RWPE2 (cell line): ENCODE measurements at regions not wholly inside any gene's neighbourhood (a gene's known extent, or its start where the extent isn't known, plus 50 kb on each side); places are given as distances from the start of the nearest gene placed in this dataset.

ENCODE experiments used
- ATAC-seq: fragments of 200-7000 bp; cut with Tn5 transposase; 3 replicates; pipeline ENCODE4 v1.9.1; 2021; ENCODE audit warnings: low read depth
- DNase-seq: peaks from one replicate; pipeline ENCODE4 v3.0.0-alpha.2; 2020; ENCODE audit warnings: low spot score
- H3K27ac ChIP-seq: fragments of 450-650 bp; 2 replicates; pipeline ENCODE4 v1.5.1; 2017; ENCODE audit warnings: mild to moderate bottlenecking; ENCODE audit not compliant: poor library complexity, severe bottlenecking
- H3K27me3 ChIP-seq: fragments of 250-450 bp; sonication (Bioruptor Pico); 2 replicates; pipeline ENCODE4 v1.5.1; 2021; ENCODE audit warnings: mild to moderate bottlenecking, moderate library complexity; ENCODE audit not compliant: insufficient read depth, poor library complexity, severe bottlenecking
- H3K36me3 ChIP-seq: fragments of 250-450 bp; sonication (Bioruptor Pico); 2 replicates; pipeline ENCODE4 v1.5.1; 2020; ENCODE audit warnings: low read depth, mild to moderate bottlenecking, moderate library complexity
- H3K4me1 ChIP-seq: fragments of 250-450 bp; sonication (Bioruptor Pico); 2 replicates; pipeline ENCODE4 v1.5.1; 2021; ENCODE audit warnings: mild to moderate bottlenecking, moderate library complexity; ENCODE audit not compliant: insufficient read depth, poor library complexity, severe bottlenecking
- H3K4me3 ChIP-seq: fragments of 250-450 bp; sonication (Bioruptor Pico); 2 replicates; pipeline ENCODE4 v1.5.1; 2021; ENCODE audit warnings: mild to moderate bottlenecking, moderate library complexity; ENCODE audit not compliant: severe bottlenecking
- H3K9me3 ChIP-seq: fragments of 250-450 bp; sonication (Bioruptor Pico); 2 replicates; pipeline ENCODE4 v1.5.1; 2021; ENCODE audit warnings: mild to moderate bottlenecking, moderate library complexity; ENCODE audit not compliant: severe bottlenecking
- TF ChIP-seq, protein P1 (sequence below): fragments of 450-650 bp; IDR thresholded peaks from one replicate; pipeline ENCODE4 v1.5.1; 2017; ENCODE audit warnings: mild to moderate bottlenecking, moderate library complexity; ENCODE audit not compliant: poor library complexity, severe bottlenecking

GRCh38 chr1:29417147-29417858 is 181.0 kb downstream of the PTPRU start:
- Histone ChIP-seq H3K27ac (no peak overlapping the region), H3K9me3 (no peaks in the 10 kb centered on the region), H3K4me3 (no peak overlapping the region), H3K4me1 (no peaks in the 10 kb centered on the region), H3K36me3 (no peaks in the 10 kb centered on the region), H3K27me3 (peaks cover 6% of the 10 kb centered on the region)
- no peak for ATAC-seq
- TF ChIP-seq, protein P1, sequence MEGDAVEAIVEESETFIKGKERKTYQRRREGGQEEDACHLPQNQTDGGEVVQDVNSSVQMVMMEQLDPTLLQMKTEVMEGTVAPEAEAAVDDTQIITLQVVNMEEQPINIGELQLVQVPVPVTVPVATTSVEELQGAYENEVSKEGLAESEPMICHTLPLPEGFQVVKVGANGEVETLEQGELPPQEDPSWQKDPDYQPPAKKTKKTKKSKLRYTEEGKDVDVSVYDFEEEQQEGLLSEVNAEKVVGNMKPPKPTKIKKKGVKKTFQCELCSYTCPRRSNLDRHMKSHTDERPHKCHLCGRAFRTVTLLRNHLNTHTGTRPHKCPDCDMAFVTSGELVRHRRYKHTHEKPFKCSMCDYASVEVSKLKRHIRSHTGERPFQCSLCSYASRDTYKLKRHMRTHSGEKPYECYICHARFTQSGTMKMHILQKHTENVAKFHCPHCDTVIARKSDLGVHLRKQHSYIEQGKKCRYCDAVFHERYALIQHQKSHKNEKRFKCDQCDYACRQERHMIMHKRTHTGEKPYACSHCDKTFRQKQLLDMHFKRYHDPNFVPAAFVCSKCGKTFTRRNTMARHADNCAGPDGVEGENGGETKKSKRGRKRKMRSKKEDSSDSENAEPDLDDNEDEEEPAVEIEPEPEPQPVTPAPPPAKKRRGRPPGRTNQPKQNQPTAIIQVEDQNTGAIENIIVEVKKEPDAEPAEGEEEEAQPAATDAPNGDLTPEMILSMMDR, result no peak
- DNase-seq, result no peak

DNA sequence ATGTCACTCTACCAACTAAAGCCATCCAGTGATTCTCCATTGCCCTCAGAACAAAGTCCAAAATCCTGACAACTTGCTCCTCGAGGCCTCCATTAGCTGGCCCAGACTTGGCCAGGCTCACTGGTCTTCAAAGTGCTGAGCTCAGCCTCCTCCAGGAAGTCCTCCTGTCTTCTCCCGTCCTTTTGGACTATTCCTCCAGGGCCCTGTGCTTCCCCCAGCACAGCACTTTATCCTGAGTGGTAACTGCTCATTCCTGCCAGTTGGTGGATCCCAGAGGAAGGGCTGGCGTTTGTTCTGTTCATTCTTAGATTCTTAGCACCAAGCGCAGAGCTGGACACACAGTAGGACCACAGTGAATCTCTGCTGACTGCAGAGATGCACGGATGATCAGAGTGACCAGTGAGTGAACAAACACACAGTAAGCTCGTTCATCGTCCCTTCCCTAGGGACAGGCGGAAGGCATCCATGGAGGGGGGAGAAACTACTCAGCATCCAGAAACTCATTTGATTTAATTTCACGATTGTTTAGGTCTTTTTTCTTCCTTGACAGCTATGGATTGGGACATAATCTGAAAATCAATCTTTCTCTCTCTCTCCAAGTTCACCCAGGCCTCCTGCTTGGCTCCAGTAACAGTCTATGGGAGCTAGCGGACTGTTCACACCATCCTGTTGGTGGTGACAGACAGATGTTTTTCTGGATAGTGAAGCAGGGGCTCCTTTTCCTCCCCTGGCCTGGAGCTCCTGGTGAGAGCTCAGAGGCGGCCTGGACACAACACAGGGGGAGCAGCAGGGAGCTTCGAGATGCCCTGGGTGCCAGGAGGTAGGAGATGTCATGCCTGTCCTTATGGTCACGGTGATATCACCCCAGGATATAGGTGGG is 180.2 kb downstream of the PTPRU start:
- TF ChIP-seq, protein P1, result no peak
- no peaks in the 10 kb centered on the region for H3K4me1 ChIP-seq
- no peaks in the 10 kb centered on the region for H3K36me3 ChIP-seq
- no peak overlapping the region for H3K27ac ChIP-seq
- peaks cover 3% of the 10 kb centered on the region for H3K27me3 ChIP-seq
- no peak overlapping the region for H3K4me3 ChIP-seq
- ATAC-seq (no peak), DNase-seq (no peak)
- H3K9me3 ChIP-seq, result no peaks in the 10 kb centered on the region

DNA sequence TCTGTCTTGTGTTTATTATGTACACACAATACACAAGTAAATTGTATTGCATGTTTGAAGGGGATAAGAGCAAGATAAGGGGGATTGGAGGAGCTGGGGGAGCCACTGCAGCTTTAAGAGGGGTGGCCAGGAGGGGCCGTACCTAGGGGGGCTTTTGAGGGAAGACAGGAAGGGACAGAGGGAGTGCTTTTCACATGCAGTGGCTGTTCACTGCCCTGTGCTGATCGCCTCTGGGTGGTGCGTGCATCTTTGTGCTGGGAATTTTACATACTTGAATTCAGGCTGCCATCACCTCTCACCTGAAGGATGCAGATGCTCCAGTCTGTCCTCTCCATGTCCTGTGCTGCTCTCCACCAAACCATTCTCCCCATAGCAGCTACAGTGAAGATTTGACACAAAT is 179.5 kb downstream of the PTPRU start:
- Histone ChIP-seq H3K4me3 (no peak overlapping the region), H3K27ac (no peak overlapping the region), H3K4me1 (no peaks in the 10 kb centered on the region), H3K36me3 (no peaks in the 10 kb centered on the region), H3K9me3 (no peaks in the 10 kb centered on the region), H3K27me3 (peaks cover 3% of the 10 kb centered on the region)
- DNase-seq (no peak), ATAC-seq (no peak)
- TF ChIP-seq, protein P1, result no peak

DNA sequence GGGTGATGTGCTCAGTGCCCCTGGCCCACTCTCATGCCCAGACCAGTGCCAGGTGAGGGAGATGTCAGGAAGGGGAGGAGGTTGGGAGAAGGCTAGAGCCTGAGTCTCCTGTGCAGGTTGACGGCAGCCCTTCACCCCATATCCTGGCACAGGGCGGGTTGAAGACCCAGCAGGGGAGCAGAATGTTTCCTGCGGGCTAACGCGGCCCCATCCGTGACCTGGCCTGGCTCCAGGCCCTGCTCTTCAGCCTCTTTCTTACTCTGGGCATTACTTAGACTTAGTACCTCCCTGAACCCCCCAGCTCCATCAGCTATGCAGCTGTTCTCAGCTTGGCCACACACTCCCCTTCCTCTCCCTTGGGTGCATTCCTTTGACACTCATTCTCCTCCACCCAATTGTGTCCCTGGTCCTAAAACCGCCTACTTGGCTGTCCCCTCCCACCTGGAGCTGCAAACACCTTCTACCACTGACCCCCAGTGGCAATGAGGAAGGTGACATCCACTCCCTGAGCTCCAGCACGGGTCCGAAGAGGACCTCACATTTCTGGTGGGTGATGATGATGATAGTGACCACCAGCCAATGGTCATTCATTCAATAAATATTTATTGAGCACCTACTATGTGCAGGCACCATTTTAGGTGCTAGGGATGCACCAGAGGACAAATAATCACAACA is 179.0 kb downstream of the PTPRU start:
- H3K36me3 ChIP-seq, result no peaks in the 10 kb centered on the region
- ATAC-seq, result peak; percentile 55; the same call in 1 of the 3 replicates
- H3K4me1 ChIP-seq, result no peaks in the 10 kb centered on the region
- H3K9me3 ChIP-seq, result no peaks in the 10 kb centered on the region
- H3K4me3 ChIP-seq, result no peak overlapping the region
- no peak overlapping the region for H3K27ac ChIP-seq
- TF ChIP-seq, protein P1, result no peak
- H3K27me3 ChIP-seq, result peaks cover 3% of the 10 kb centered on the region
- DNase-seq, result no peak
